Stimulated activated CD4-positive, alpha-beta T cell treated with anti-CD3 and anti-CD28 coated beads, Interleukin-15, amount 100 ng/mL, for 24 hours (primary cell): ENCODE measurements at regions not wholly inside any gene's neighbourhood (a gene's known extent, or its start where the extent isn't known, plus 50 kb on each side); places are given as distances from the start of the nearest gene placed in this dataset.

Experiments
- DNase-seq: peaks from one replicate; pipeline ENCODE4 v3.0.0-alpha.2; 2020

GRCh38 chr20:7817286-7817685, 123.0 kb downstream of the HAO1 start:
- no peak for DNase-seq

- no peak for DNase-seq
Measured at GRCh38 chr20:7818477-7818876, 121.8 kb downstream of the HAO1 start.

- DNase-seq: no peak
Measured at GRCh38 chr20:7820897-7821296, 119.4 kb downstream of the HAO1 start.

GRCh38 chr20:7822772-7823171, 117.5 kb downstream of the HAO1 start:
- DNase-seq: no peak

GRCh38 chr20:7828437-7828836, 111.8 kb downstream of the HAO1 start:
- no peak for DNase-seq

- no peak for DNase-seq
Measured at GRCh38 chr20:7829031-7829430, 111.2 kb downstream of the HAO1 start.

- DNase-seq: no peak
Measured at GRCh38 chr20:7829776-7830175, 110.5 kb downstream of the HAO1 start.
